Spleen (tissue), 11 donors: ENCODE measurements at regions not wholly inside any gene's neighbourhood (a gene's known extent, or its start where the extent isn't known, plus 50 kb on each side); places are given as distances from the start of the nearest gene placed in this dataset.

Experiments
- DNase-seq: peaks from one replicate; pipeline ENCODE4 v3.0.0-alpha.2; 2020
- H3K27ac ChIP-seq, 8 donors: fragments of 200-600 bp; sonication (generic) in 7 of 8; 1 replicate in 4 of 8; 2 replicates in 4 of 8; pipeline versions ENCODE4 v1.5.0 to v1.8.0; 2016 to 2021; ENCODE audit warnings: inconsistent platforms in 4 of 8, mild to moderate bottlenecking in 4 of 8, moderate library complexity in 1 of 8
- H3K27me3 ChIP-seq, 7 donors: fragments of 200-600 bp; sonication (generic) in 6 of 7; replicated peaks in 1 of 7; 1 replicate in 4 of 7; 2 replicates in 3 of 7; pipeline versions ENCODE4 v1.5.0 to v1.8.0; 2016 to 2021; ENCODE audit warnings: inconsistent platforms in 3 of 7, mild to moderate bottlenecking in 1 of 7
- H3K36me3 ChIP-seq, 6 donors: fragments of 200-600 bp; sonication (generic) in 5 of 6; 1 replicate in 4 of 6; 2 replicates in 2 of 6; pipeline versions ENCODE4 v1.5.0 to v1.8.0; 2016 to 2021; ENCODE audit warnings: inconsistent platforms in 2 of 6
- H3K4me1 ChIP-seq, 6 donors: fragments of 200-600 bp; sonication (generic) in 5 of 6; 1 replicate in 3 of 6; 2 replicates in 3 of 6; pipeline versions ENCODE4 v1.5.0 to v1.8.0; 2016 to 2021; ENCODE audit warnings: inconsistent platforms in 3 of 6
- H3K4me3 ChIP-seq, 8 donors: fragments of 200-600 bp; sonication (generic) in 7 of 8; 1 replicate in 4 of 8; 2 replicates in 4 of 8; pipeline versions ENCODE4 v1.5.0 to v1.8.0; 2016 to 2021; ENCODE audit warnings: inconsistent platforms in 4 of 8, mild to moderate bottlenecking in 4 of 8, moderate library complexity in 2 of 8
- H3K9me3 ChIP-seq, 8 donors: fragments of 200-600 bp; sonication (generic) in 7 of 8; 1 replicate in 4 of 8; 2 replicates in 4 of 8; pipeline versions ENCODE4 v1.5.0 to v1.8.0; 2016 to 2021; ENCODE audit warnings: inconsistent platforms in 4 of 8
- POLR2A ChIP-seq, 3 donors: fragments of 450-650 bp; IDR thresholded peaks; one replicate each; pipeline ENCODE4 v1.5.1; 2017; ENCODE audit warnings: antibody characterized with exemption in 3 of 3, mild to moderate bottlenecking in 1 of 3
- POLR2AphosphoS5 ChIP-seq, 3 donors: sonication (generic); formaldehyde crosslinking; IDR thresholded peaks; one replicate each; pipeline ENCODE4 v1.5.1; 2017; ENCODE audit warnings: antibody characterized with exemption in 3 of 3
- WGBS, 5 donors: extraction: QIAGEN DNeasy Blood & Tissue Kit in 3 of 5; methylation state at CpG; one replicate each; pipeline versions ENCODE4 v1.1.5 to v1.1.7; 2013 to 2018; 5-methylcytosine and 5-hydroxymethylcytosine counted together
- intact Hi-C: fragments of 100-400 bp; cut with DNase I; formaldehyde crosslinking; loops from one replicate; pipeline ENCODE4 v1.15.0; 2023; ENCODE audit warnings: low total_unique reads
- TF ChIP-seq, protein P1 (sequence below), 11 experiments: fragments of 200-600 bp in 7 of 11; fragments of 450-650 bp in 4 of 11; sonication (generic) in 4 of 11; IDR thresholded peaks in 8 of 11; conservative IDR thresholded peaks in 3 of 11; 1 replicate in 7 of 11; 2 replicates in 4 of 11; pipeline versions ENCODE4 v1.4.0 to v1.8.0; 2016 to 2021; ENCODE audit warnings: antibody characterized with exemption in 11 of 11, inconsistent platforms in 4 of 11, mild to moderate bottlenecking in 1 of 11
- donor health status: healthy with polysubstance abuse.
- donor health status: DM: no; HTN: no; CAD: no; lungs with moderate emphysema.
- donor health status: DM: no; HTN: no; CAD: no.
- donor health status: Bipolar disorder and iron deficiency.
- donor health status: healthy.
- donor health status: DM: no; HTN: no; CAD: no.
- donor health status: DM: yes; HTN: yes; CAD: no.

DNA sequence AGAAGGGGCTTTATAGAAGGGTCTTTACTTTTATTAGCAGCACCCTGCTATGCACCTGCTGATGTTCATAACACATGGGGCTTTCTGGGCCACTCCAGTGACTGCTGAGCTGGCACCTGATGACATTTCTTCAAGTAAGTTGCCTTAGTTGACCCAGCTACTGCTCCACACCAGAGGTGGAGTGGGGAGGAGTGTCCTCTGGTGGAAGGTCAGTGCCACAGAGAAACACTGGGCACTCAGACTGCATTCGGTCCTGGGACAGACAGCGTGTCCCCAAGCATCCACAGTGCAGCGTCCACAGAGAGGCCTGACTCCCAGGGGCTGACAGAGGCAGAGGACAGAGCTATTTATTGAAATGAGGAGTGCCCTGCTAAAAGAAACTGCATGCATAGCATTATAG is 74.9 kb upstream of the NSMCE3 start:
- 82 to 97% (median 91%) methylated on average over 3 of the region's 3 CpGs for WGBS, 5 donors
- H3K27me3 ChIP-seq, result peaks cover 0 to 10% (median 0%) of the 10 kb centered on the region in 7 donors
- H3K4me3 ChIP-seq, result no peak overlapping the region
- H3K9me3 ChIP-seq, result no peaks in the 10 kb centered on the region
- intact Hi-C loops, result no loop called here
- H3K4me1 ChIP-seq, result no peaks in the 10 kb centered on the region
- no peak for DNase-seq
- TF ChIP-seq POLR2A (IDR thresholded peaks at IDR 0.05) (no peak), POLR2AphosphoS5 (IDR thresholded peaks at IDR 0.05) (no peak)
- TF ChIP-seq, protein P1, sequence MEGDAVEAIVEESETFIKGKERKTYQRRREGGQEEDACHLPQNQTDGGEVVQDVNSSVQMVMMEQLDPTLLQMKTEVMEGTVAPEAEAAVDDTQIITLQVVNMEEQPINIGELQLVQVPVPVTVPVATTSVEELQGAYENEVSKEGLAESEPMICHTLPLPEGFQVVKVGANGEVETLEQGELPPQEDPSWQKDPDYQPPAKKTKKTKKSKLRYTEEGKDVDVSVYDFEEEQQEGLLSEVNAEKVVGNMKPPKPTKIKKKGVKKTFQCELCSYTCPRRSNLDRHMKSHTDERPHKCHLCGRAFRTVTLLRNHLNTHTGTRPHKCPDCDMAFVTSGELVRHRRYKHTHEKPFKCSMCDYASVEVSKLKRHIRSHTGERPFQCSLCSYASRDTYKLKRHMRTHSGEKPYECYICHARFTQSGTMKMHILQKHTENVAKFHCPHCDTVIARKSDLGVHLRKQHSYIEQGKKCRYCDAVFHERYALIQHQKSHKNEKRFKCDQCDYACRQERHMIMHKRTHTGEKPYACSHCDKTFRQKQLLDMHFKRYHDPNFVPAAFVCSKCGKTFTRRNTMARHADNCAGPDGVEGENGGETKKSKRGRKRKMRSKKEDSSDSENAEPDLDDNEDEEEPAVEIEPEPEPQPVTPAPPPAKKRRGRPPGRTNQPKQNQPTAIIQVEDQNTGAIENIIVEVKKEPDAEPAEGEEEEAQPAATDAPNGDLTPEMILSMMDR (IDR thresholded peaks at IDR 0.05 in 8 of 11, conservative IDR thresholded peaks at IDR 0.05 in 3 of 11), result no peak
- no peaks in the 10 kb centered on the region for H3K36me3 ChIP-seq
- no peak overlapping the region for H3K27ac ChIP-seq

DNA sequence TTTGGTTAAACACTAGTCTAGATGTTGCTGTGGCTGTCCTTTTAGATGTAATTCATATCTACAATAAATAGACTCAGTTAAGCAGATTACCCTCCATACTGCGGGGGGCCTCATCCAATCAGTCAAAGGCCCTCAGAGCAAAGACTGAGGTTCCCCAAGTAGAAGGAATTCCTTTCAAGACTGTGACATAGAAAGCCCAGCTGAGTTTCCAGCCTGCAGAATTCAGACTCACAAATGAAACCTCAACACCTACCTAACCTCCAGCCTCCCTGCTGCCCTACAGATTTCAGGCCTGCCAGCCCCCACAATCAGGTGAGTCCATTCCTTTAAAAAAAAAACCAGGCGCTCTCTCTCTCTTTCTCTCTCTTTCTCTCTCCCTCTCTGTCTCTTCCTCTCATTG is 73.6 kb upstream of the NSMCE3 start:
- Histone ChIP-seq H3K27ac (no peak overlapping the region), H3K36me3 (no peaks in the 10 kb centered on the region), H3K4me3 (no peak overlapping the region), H3K9me3 (no peaks in the 10 kb centered on the region), H3K4me1 (no peaks in the 10 kb centered on the region), H3K27me3 (peaks cover 0 to 10% (median 0%) of the 10 kb centered on the region in 7 donors)
- WGBS, 5 donors, result 89 to 98% (median 96%) methylated on average over 2 of the region's 2 CpGs
- no peak for TF ChIP-seq POLR2A (IDR thresholded peaks at IDR 0.05)
- no peak for TF ChIP-seq POLR2AphosphoS5 (IDR thresholded peaks at IDR 0.05)
- TF ChIP-seq, protein P1 (IDR thresholded peaks at IDR 0.05 in 8 of 11, conservative IDR thresholded peaks at IDR 0.05 in 3 of 11), result no peak
- intact Hi-C loops, result no loop called here
- DNase-seq, result no peak

DNA sequence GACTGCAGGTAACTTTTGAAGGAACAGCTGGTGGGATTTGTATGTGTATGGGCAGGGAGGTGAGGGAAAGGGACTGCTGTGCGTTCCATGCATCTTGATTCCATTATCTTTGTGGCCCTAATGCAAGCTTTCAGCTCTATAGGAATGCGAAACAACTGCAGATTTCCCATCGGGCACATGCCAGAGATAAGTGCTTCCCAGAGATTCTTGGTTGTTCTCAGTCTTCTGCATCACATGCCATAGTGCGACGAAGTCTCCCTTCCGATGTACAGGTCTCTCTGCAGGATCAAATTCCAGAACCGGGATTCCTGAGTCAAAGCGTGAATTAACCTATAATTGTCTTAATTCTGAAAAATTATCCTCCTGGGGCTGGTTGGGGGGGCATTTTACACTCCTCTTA is 72.6 kb upstream of the NSMCE3 start:
- Histone ChIP-seq H3K36me3 (no peaks in the 10 kb centered on the region), H3K9me3 (no peaks in the 10 kb centered on the region), H3K4me3 (no peak overlapping the region), H3K27me3 (peaks cover 0 to 3% (median 0%) of the 10 kb centered on the region in 7 donors), H3K27ac (no peak overlapping the region), H3K4me1 (no peaks in the 10 kb centered on the region)
- DNase-seq, result no peak
- 82 to 94% (median 90%) methylated on average over 8 of the region's 8 CpGs for WGBS, 5 donors
- intact Hi-C loops, result no loop called here
- TF ChIP-seq POLR2A (IDR thresholded peaks at IDR 0.05) (no peak), POLR2AphosphoS5 (IDR thresholded peaks at IDR 0.05) (no peak)
- TF ChIP-seq, protein P1 (IDR thresholded peaks at IDR 0.05 in 8 of 11, conservative IDR thresholded peaks at IDR 0.05 in 3 of 11), result no peak

DNA sequence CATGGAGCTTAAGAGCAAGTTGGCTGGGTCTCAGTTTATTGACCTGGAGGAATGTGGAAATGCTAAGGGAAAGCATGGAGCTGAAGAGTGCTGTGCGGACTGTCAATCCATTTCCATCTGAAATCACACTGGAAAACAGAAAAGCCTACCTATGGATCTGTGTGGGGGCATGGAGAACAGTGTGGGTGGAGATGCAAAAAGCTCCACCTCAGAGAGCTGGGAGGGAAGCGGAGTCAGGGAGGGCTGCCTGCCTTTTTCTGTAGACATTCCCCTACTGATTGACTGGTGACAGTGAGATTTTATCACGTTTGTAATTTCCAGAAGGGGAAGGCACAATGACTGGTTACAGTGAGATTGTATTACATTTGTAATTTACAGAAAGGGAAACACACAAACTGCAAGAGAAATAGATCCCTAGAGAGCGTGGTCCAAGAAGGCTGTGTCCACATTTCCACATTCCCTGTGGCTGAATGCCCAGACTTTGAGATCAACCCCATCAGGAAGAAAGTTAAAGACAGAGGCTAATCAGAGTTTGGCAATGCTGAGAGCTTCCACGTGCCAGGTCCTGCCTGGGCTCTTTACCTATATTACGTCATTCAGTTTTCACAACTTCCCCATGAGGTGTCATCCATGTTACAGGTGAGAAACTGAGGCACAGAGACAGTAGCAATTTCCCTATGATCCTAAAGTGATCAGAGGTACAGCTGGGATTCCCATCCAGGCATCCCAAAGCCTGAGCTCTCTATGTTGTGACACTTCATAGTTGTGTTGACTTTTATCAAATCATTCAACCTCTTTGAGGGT is 67.7 kb upstream of the NSMCE3 start:
- H3K36me3 ChIP-seq, result no peaks in the 10 kb centered on the region
- intact Hi-C loops, result no loop called here
- TF ChIP-seq POLR2A (IDR thresholded peaks at IDR 0.05), result no peak
- no peak for TF ChIP-seq POLR2AphosphoS5 (IDR thresholded peaks at IDR 0.05)
- TF ChIP-seq, protein P1 (IDR thresholded peaks at IDR 0.05 in 8 of 11, conservative IDR thresholded peaks at IDR 0.05 in 3 of 11), result no peak
- no peak overlapping the region for H3K27ac ChIP-seq
- no peaks in the 10 kb centered on the region for H3K27me3 ChIP-seq
- no peak for DNase-seq
- WGBS, 5 donors, result 53 to 74% (median 68%) methylated on average over 6 of the region's 6 CpGs
- no peaks in the 10 kb centered on the region for H3K4me1 ChIP-seq
- H3K9me3 ChIP-seq, result no peaks in the 10 kb centered on the region
- no peak overlapping the region for H3K4me3 ChIP-seq
